NCI-H2196 (cell line): ENCODE measurements at regions not wholly inside any gene's neighbourhood (a gene's known extent, or its start where the extent isn't known, plus 50 kb on each side); places are given as distances from the start of the nearest gene placed in this dataset.

Source experiments
- DNase-seq: peaks from one replicate; lab custom pipeline; 2025; ENCODE audit not compliant: unreplicated experiment; lab: John Stamatoyannopoulos, UW

DNA sequence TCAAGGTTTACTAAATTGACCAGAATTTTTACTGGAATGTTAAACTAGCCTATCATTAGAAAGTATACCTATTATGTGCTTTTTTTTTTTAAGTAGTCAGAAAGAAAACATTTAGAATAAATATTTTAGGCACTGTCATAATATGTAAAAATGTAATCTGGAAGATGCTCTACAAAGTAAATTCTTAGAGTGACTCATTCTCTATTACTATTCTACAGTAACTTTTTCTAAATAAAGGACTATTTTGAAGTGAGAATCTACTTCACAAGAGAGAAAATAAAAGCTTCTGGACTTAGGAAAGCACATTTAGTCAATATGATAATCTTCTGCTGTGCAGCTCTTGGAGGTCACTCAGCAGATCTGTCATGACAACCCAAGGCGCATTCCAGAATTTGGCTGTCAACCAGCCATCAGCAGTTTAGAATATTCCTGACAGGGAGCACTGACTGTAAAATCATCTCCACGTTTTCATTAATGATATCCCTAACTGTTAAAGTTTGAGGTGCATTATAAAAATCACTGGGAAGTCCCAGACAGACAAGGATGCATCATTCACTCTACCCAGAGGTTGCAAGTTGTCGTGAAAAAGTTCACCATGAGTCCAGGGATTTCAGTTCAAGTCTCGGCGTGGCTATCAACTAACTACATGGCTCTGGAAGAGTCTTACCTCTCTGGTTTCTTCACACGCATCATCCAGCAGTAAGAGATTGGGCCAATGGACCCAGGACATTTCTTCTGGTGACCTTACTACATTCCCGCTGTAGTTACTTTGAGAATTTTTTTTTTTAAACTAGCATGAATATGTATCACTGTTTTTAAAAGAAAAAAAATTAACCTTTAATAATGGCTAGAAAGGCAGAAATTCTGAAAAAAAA is 374.9 kb downstream of the GJA1 start:
- no peak for DNase-seq

DNA sequence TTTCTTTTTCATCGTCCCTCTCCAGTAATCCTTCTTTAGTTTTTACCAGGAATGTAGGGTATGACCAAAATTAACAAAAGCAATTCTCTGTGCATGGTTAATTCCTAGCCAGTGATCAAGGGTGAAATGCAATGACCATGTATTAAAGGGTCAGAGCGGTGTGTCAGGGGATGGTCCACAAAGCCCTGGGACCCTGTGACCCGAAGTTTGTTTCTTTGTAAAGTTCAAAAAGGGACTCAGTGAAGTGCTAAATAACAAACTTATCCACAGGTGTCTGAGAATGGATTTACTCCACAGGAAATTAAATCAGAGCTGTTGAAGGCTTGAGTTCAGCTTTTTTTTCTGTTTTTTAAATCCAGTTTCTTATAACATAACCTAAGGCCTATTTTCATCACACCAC is 375.7 kb downstream of the GJA1 start:
- no peak for DNase-seq

DNA sequence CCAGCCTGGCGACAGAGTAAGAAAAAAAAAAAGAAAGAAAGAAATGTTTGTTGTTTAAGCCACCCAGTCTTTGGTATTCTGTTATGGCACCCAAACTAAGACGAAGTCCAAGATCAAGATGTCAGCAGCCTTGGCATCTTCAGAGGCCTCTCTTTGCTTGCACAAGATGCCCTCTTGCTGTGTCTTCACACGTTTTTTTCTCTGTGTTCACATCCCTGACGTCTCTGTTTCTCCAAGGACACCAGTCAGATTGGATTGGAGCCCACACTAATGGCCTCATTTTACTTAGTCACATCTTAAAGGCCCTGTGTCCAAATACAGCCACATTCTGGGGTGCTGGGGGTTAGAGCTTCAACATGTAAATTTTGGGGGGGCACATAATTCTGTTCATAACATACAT is 380.9 kb downstream of the GJA1 start:
- DNase-seq = no peak

DNA sequence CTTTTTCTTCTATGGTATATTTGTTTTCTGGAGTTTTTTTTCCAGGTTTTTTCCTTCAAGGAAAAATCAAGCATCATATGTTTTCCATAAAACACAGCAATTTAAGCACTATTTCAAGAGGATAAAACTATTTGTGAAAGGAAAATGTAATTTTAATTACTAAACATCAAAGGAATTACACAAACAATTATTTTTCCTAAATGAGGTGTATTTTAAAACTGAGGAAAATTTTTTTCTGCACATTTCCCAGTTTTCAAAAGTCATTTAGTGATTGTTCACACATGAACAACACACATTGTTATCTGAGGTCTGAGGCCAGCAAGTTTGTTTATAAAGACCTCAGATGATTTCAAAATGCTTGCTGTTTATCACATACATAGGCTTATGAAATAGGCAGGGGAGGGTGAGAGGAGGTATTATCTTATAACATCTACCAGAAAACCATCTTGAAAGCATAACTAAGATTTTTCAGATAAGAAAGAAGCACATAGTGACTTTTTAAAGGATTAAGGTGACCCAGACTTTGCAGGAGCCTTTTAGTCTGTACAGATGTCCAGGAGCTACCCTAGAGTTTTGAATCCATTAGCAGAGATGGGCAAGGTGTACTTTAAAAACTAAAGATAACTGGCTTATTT is 381.6 kb downstream of the GJA1 start:
- DNase-seq = no peak

DNA sequence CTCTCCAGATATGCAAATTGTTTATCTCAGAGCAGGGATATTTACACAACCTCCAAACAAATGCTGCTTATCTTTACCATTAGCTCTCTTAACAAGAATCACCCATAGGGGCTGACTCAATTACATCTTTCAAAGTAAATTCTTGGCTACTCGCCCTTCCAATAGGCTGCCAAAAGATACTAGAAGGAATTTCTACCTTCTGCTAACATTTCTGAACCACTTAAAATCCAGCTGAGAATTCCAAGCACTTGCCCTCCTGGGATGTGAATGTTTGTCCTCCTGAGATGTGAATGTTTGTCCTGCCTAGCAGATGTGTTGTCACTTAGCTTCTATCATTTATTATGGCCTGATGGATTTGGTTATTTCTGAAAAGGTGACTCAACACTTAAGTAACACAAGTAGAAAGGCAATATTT is 388.0 kb downstream of the GJA1 start:
- DNase-seq = no peak

DNA sequence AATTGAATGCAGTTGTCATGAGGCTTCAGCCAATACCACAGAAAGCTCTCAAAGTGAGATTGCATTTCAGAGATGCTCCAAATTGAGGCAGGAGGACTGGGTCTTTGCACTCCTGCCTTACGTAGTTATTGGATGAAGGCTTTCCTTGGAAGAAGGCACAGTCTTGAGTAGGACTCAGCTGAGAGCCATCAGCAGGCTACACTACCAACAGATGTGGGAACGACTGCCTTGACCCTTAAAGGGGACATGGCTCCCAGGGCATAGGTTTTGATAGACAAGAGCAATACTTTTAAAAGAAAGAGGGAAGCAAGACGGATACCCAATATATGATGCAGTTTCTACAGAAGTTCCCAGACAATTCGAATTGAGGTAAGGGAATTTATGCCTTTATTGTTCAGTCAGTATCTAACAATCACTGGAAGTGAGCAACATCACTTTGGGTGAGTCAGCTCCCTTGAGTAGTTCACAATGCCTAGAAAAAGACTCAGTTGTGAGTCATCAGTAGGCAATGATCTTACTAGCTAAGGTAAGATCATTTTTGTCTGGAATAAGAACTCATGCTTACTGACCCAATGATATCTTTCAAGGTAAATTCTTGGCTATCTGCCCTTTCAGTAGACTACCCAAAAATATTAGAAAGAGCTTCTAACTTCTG is 390.8 kb downstream of the GJA1 start:
- DNase-seq = no peak

DNA sequence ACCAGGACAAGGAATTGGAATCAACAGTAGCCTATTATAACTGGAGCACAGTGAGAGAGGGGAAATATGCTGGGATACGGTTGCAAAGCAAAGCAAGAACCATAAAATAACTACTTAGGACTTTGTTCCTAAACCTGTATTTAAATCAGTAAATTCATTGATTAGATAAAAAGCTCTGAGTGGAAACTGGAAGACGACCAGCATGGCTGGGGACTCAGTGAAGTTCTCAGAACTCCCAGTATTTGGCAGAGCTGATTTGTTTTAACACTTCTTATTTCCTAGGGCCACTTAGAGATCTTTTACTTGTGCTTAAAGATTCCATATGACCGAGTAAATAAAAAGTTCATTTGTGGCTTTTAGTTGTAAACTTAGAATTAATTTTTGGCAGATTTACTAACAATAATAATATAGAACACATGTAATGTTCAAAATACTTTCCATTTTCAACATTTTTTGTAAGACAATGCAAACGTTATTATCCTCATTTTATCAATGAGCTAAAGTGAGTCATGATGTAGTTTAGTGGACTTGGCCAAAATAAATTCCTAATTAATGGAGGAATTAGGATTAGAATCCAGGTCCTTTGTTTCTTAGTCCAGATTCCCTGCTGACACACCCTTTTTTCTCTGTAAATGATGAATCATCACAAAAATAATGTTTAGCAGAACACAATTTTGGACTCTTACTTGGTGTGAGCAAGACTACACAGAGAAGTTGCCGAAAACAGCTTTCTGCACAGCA is 392.9 kb downstream of the GJA1 start:
- DNase-seq = no peak

DNA sequence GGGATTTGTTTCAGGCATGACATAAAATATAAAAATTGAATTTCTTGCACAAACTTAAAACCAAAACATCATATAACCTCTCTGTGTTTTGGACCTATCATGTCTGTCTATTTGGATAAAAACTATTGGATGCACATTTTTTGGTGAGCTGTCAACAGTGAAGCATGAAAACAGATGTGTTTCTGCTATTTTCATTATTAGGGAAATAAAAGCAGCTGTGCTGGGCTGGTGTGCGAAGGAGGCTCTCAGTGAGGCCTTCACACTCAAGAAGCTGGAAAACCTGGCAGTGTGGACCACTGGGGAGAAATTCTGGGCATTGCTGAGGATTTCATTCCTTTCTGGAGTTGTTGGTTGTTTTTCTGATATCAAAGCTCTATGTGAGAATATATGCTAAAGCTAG is 395.3 kb downstream of the GJA1 start:
- DNase-seq = no peak

DNA sequence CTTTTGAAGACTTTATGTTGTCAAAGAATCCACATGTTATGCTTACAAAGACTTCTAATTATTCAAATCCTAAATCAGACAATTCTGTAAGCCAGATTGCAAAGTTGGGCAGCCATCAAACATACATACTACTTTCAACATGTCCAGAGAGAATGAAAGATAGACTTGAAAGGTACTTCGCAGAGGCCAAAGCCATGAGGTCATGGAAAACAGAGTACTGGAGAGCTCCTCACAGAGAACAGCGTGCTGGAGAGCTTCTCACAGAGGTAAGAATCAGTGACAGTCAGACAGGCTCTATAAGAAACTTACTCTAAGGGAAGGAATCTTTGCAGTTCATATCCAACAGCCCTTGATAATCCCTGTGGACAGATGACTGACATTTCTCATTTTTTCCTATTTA is 400.2 kb downstream of the GJA1 start:
- DNase-seq = no peak

DNA sequence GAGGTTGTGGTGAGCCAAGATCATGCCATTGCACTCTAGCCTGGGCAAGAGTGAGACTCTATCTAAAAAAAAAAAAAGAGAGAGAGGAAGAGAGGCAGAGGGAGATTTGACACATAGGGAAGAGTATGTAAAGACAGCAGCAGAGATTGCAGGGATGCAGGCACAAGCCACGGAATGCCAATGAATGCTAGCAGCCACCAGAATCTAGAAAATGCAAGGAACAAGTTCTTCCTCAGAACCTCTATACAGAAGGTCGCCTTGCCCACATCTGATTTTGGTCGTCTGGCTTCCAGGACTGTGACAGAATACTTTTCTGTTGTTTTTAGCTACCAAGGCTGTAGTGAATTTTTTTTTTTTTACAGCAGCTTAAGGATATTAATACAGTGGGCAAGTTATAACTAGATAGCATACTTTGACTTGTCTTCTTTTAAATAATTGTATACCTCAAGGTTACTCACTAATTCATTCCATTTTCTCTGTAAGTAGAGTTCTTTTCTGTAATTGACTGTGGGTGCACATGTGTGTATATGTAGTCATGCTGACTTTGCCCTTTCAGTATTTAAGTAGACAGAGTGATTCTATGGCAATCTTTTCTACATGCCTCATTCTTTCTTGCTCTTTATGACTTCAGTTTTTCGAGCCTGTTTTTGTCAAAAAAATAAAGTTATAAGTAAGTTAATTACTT is 402.2 kb downstream of the GJA1 start:
- no peak for DNase-seq

DNA sequence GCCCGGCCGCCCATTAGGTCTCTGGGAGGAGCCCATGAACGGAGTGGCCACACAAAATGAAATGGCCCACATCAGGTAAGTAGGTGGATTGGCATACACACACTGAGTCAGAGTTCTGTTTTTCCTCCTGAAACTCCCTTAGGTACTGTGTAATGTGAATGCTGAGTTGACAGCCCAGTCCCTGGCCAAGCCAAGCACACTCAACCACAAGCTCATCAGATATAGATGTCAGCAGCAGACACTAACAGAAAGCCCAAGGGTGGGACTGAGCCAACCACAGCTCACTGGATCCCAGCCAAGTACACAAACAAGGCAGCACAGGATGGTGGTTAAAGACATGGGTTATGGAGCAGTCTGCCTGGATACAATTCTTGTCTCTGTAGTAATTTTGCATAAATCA is 403.4 kb downstream of the GJA1 start:
- DNase-seq = no peak

DNA sequence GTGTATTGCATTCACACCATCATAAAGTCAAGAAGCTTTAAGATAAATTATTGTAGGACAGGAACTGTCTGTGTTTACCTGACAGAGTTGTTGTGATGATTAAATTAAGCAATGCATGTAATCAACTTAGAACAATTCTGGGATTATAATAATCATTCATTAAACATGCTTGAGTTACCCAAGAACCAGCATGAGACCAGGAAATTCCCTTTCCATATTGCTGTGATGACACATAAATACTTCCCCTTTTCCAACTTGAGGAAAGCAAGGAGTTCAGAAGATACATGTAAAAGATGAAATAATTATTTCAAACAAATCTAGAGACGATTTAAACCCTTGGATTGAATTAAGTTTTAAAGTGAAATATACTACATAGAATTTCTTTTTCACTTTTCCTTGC is 404.4 kb downstream of the GJA1 start:
- DNase-seq = no peak

DNA sequence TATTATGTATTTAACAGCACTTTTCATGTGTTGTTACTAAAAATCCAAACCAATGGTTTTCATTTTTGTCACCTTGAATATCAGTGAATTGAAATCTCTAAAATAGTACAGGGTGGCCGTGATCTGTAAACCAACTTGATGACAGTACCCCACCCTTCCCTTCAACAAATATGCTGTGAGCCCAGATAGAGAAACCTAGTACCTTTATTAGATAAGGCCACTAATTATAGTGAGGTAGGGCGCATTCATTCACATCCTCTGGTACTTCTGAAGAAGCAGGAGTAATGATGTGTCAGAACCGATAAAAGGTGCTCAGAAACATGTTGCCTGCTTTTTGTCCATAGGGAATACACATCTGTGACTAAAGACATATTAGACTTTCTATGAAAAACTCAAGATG is 409.5 kb downstream of the GJA1 start:
- DNase-seq = no peak

DNA sequence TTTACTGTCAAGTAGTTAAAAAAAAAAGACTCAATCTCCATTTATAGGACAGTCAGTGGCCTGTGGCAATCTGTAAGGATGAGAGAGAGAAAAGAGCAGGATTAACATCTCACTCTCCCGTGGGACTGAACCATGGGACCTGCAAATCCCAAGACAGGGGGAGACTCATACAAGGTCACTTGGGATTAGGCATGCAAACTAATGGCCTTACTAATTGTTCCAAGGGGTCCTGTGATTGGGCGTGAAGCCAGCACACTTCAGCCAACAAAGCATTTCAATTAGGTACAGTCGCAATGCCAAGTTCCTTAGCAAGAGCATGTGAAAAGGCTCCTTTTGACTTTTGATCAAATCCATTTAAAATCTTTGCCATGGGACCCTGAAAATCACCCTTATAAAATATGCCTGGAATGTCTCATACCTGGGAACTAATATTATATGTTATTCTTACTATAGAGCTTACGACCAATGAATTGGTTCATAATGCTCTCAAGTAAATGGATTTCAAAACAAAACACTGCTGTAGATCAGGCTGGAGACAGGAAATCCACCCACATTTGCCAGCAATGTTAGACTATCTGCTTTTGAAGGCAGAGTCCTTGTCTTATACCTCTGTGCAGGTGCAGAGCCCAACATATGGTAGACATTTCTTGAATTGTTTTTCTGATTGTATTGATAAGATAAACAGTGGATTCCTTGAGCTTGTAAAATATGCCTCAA is 412.5 kb downstream of the GJA1 start:
- DNase-seq = no peak

DNA sequence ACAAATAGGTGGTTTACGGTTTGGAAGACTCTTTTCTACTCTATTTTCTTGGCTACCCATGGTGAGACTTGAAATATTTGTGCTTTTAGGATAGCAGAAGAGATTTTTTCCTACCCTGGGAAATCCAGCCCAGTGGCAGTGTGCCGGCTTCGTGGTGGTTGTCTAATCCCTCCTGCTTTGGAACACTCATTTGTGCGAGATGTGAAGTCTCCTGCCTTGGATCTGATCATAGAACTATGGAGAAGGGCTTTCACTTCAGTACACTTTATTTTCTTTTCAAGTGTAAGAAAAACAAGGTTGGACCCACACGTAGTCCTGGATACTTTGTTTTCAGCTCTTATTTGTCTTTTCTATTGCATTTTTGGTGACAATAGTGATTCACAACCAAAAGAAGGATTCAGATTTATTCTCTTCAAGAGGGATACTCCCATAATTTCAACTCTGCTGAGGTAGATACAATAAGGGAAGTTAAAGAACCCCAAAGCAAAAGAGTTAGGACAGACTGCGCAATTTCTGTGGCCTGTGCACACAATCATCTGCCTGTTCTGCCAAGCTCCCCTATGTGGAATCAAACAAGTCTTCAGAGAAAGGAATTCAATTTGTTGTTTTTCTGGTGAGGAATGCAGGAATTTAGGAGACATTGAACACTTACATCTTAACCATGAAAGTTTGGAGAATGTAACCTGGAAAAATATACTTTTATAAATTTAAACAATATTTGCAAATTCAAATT is 413.2 kb downstream of the GJA1 start:
- no peak for DNase-seq

DNA sequence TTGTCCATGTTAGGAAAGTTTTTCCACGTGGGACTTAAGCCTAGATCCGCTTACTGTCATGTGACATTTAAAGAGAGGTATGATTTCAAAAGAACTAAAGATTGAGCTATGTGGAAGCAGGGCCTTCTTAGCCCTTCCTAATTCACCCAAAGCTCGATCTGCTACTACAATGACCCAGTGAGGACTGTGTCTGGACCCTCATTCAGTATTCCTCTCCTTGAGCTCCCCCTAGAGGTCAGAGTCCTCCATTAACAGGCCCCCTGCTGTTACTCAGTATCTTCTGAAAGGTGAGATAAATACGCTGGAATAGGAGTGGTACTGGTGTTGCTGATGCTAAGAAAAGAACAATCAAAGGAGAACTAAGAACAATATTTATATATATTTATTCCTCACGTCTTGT is 414.0 kb downstream of the GJA1 start:
- DNase-seq = no peak

DNA sequence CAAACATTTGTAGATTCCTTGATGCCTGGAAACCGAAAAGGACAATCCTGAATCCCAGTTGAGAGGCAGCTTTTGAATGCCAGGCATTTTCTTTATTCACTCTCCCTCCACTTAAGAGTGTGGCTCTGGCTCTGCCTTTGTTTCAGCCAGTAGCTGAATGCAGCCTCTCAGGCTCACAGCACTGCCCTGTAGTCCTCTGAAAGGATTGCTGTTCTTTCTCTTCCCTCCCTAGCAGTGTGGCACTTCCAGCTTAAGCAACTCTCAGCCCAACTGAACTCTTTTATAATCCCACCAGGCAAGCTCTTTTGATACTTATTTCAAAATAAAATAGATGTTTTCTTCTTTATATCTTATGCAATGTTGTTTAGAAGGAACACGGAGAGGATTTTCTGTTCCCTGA is 415.6 kb downstream of the GJA1 start:
- DNase-seq = no peak

DNA sequence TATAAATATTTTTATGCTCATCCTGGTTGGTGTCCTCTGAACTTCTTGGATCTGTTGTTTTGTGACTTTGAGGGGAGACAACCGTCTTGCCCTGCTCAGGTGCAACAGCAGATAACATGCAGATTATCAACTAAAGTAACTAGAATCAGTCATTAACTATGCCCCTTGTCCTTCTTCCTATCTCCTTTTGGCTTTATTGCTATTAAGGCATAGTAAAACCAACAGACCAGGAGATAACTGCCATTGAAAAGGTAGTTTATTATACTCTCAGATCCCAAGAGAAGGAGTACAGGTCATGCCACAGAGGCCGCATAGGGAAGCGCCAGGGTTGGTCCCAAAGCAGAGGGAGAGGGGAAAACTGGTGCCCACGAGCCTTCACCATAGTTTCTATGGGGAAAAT is 418.2 kb downstream of the GJA1 start:
- no peak for DNase-seq

DNA sequence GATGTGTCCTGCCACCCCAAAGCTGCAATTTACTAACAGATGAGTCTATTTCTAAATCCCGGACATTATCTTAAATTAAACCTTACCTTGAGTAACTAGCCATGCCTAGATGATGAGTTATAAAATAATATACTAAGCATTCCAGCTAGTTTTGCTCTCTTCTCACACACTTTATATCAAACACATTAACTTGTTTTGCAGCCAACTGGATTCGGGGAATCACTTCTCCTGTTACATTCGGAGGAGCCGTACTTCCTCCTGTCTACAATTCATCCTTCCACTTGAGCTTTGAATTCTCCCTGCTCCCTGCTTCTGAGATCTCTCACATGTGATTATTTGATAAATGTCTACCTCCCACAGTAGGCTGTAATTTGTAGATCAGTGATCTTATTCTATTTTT is 420.1 kb downstream of the GJA1 start:
- no peak for DNase-seq

DNA sequence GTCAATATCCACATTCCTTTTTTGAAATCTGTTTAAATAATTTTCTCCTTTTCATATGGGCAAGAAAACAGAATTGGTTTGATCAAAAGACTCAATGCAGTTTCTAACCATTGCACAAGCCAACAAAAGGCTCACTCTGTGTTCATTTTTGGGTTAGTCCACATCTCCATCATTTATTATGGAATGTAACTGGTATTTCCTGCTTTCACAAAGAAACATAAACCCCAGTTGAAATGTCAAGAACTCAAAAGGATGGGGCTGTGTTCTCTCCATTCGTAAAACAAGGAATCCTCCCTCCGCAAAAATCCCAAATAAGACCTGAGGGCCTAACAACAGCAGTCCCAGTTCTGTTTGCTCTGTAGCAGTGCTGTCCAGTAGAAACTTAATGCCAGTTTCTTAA is 420.9 kb downstream of the GJA1 start:
- DNase-seq = no peak
